ENCODE measurements at regions not wholly inside any gene's neighbourhood (a gene's known extent, or its start where the extent isn't known, plus 50 kb on each side); places are given as distances from the start of the nearest gene placed in this dataset.

DNA sequence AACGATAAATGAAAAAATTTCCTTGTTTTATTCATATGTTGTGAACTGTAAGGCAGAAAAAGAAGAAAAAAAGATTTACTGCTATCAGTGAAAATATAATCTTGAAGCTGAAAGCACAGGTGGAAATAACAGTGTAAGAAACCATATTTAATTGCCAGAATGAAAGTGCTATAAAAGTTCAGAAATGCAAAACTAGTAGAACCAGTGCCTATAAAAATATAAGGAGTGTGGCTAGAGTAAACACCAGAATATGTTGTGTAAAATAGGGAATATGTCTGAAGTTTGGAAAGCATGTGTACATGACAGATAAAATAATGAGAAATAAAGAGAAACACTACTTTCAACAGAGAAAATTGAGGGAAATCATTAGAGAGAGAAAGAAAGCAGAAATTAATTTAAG, 350.5 kb upstream of the NPSR1 start:
- no peak overlapping the region for H3K27ac ChIP-seq
- no peak overlapping the region for H2AFZ ChIP-seq
- no peaks in the 10 kb centered on the region for H3K79me2 ChIP-seq (ENCODE audit: low read depth)
- H3K4me2 ChIP-seq: no peak overlapping the region
- POLR2A ChIA-PET (ENCODE audit: unreplicated experiment): no interaction called here
- H3K4me3 ChIP-seq: no peak overlapping the region
- TF ChIP-seq, protein P1, sequence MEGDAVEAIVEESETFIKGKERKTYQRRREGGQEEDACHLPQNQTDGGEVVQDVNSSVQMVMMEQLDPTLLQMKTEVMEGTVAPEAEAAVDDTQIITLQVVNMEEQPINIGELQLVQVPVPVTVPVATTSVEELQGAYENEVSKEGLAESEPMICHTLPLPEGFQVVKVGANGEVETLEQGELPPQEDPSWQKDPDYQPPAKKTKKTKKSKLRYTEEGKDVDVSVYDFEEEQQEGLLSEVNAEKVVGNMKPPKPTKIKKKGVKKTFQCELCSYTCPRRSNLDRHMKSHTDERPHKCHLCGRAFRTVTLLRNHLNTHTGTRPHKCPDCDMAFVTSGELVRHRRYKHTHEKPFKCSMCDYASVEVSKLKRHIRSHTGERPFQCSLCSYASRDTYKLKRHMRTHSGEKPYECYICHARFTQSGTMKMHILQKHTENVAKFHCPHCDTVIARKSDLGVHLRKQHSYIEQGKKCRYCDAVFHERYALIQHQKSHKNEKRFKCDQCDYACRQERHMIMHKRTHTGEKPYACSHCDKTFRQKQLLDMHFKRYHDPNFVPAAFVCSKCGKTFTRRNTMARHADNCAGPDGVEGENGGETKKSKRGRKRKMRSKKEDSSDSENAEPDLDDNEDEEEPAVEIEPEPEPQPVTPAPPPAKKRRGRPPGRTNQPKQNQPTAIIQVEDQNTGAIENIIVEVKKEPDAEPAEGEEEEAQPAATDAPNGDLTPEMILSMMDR (conservative IDR thresholded peaks at IDR 0.05): no peak
- no peak for TF ChIP-seq EZH2 (IDR thresholded peaks at IDR 0.05; ENCODE audit: low read depth)
- no peaks in the 10 kb centered on the region for H3K36me3 ChIP-seq (ENCODE audit: low read depth)
- no peaks in the 10 kb centered on the region for H3F3A ChIP-seq (ENCODE audit: insufficient read depth, low read depth)
- H3K27me3 ChIP-seq (ENCODE audit: insufficient read depth, low read depth): peaks cover 8% of the 10 kb centered on the region; the same call in 1 of the 2 replicates
- no peaks in the 10 kb centered on the region for H3K9me2 ChIP-seq (ENCODE audit: insufficient read depth)
- H3K4me1 ChIP-seq (replicated peaks; ENCODE audit: insufficient read depth): no peaks in the 10 kb centered on the region
- peaks cover 2% of the 10 kb centered on the region; the same call in 1 of the 2 replicates for H3K9me3 ChIP-seq (ENCODE audit: insufficient read depth, low read depth)
- intact Hi-C loops (cut with micrococcal nuclease; ENCODE audit: unreplicated experiment): no loop called here
- DNase-seq: no peak
- BruUV-seq (replicated peaks): no TSS peak
- CTCF ChIA-PET: no interaction called here
- no peaks in the 10 kb centered on the region for H4K20me1 ChIP-seq (ENCODE audit: insufficient read depth)

DNA sequence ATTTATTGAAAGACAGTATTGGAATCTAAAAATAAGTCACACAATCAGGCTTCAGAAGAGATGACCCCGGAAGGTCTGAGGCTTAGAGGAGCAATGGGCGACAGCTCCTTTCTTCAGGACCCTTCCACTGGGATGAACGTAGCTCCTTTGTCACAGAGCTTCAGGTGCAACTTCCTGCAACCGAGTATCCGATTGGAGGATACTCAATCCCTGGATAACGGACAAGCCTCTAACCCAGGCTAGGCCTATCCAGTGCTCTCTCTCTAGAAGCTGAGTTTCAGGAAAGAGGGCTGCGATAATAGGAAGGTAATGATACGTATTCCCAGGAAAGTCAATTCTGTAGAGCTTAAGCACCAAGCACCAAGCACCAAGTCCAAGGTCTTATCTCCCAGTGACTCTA, 349.4 kb upstream of the NPSR1 start:
- Histone ChIP-seq H3F3A (ENCODE audit: insufficient read depth, low read depth) (no peaks in the 10 kb centered on the region), H3K9me2 (ENCODE audit: insufficient read depth) (no peaks in the 10 kb centered on the region), H3K4me3 (no peak overlapping the region), H3K27ac (no peak overlapping the region), H3K27me3 (ENCODE audit: insufficient read depth, low read depth) (peaks cover 8% of the 10 kb centered on the region; the same call in 1 of the 2 replicates), H4K20me1 (ENCODE audit: insufficient read depth) (no peaks in the 10 kb centered on the region), H3K9me3 (ENCODE audit: insufficient read depth, low read depth) (peaks cover 3% of the 10 kb centered on the region; the same call in 1 of the 2 replicates), H3K79me2 (ENCODE audit: low read depth) (no peaks in the 10 kb centered on the region), H3K4me2 (no peak overlapping the region), H3K36me3 (ENCODE audit: low read depth) (no peaks in the 10 kb centered on the region), H2AFZ (no peak overlapping the region), H3K4me1 (replicated peaks; ENCODE audit: insufficient read depth) (no peaks in the 10 kb centered on the region)
- ChIA-PET CTCF (interaction anchor here (0.6 kb wide), 1 partner anchor 45 kb away, joined by 5 read pairs; no protein-coding TSS in a partner anchor), POLR2A (ENCODE audit: unreplicated experiment) (no interaction called here)
- TF ChIP-seq, protein P1 (conservative IDR thresholded peaks at IDR 0.05): no peak
- intact Hi-C loops (cut with micrococcal nuclease; ENCODE audit: unreplicated experiment): no loop called here
- no TSS peak for BruUV-seq (replicated peaks)
- DNase-seq: no peak

DNA sequence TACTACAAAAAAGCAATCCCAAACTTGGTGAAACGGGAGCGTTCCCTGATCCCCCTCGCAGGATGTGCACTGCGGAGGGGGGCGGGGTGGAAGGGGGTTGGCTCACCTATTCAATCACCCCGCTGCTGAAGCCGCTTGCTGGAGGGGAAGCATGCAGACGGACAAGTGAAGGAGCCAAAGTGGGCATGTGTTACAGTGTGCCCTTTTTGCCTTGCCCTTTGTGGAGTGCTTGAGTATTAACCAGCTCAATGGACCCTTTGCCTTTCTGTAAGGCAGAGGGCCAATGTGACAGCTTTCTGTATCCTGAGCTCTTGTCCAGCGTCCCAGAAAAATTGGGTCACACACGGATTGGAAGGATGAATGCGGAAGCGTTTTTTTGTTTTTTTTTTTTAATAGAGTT, 348.9 kb upstream of the NPSR1 start:
- no peaks in the 10 kb centered on the region for H3K4me1 ChIP-seq (replicated peaks; ENCODE audit: insufficient read depth)
- no peak for DNase-seq
- no peaks in the 10 kb centered on the region for H3F3A ChIP-seq (ENCODE audit: insufficient read depth, low read depth)
- no peak overlapping the region for H2AFZ ChIP-seq
- intact Hi-C loops (cut with micrococcal nuclease; ENCODE audit: unreplicated experiment): no loop called here
- peaks cover 8% of the 10 kb centered on the region; the same call in 1 of the 2 replicates for H3K27me3 ChIP-seq (ENCODE audit: insufficient read depth, low read depth)
- ChIA-PET CTCF (interaction anchor here (0.6 kb wide), 1 partner anchor 46 kb away, joined by 5 read pairs; no protein-coding TSS in a partner anchor), POLR2A (ENCODE audit: unreplicated experiment) (no interaction called here)
- no peak for TF ChIP-seq EZH2 (IDR thresholded peaks at IDR 0.05; ENCODE audit: low read depth)
- TF ChIP-seq, protein P1 (conservative IDR thresholded peaks at IDR 0.05): no peak
- no TSS peak for BruUV-seq (replicated peaks)
- no peaks in the 10 kb centered on the region for H3K9me2 ChIP-seq (ENCODE audit: insufficient read depth)
- H3K4me3 ChIP-seq: no peak overlapping the region
- no peaks in the 10 kb centered on the region for H3K79me2 ChIP-seq (ENCODE audit: low read depth)
- no peak overlapping the region for H3K27ac ChIP-seq
- H3K4me2 ChIP-seq: no peak overlapping the region
- no peaks in the 10 kb centered on the region for H3K36me3 ChIP-seq (ENCODE audit: low read depth)
- H3K9me3 ChIP-seq (ENCODE audit: insufficient read depth, low read depth): peaks cover 3% of the 10 kb centered on the region; the same call in 1 of the 2 replicates
- H4K20me1 ChIP-seq (ENCODE audit: insufficient read depth): no peaks in the 10 kb centered on the region

Measured in PC-9 (cell line).